ENCODE measurements at regions not wholly inside any gene's neighbourhood (a gene's known extent, or its start where the extent isn't known, plus 50 kb on each side); places are given as distances from the start of the nearest gene placed in this dataset.
"Not testable (repeated sequence)": the region's sequence is repeated elsewhere in the genome, so short reads cannot be mapped to it uniquely, and the experiment has no call there.

- no peak for TF ChIP-seq CTCF (IDR thresholded peaks at IDR 0.05; ENCODE audit: low read depth, low read length)
- no peak for DNase-seq (ENCODE audit: extremely low read depth, low read depth)
Measured at GRCh38 chr7:96921771-96922170, 83.6 kb upstream of the DLX6 start.

- not testable (repeated sequence) for DNase-seq (ENCODE audit: extremely low read depth, low read depth)
Measured at GRCh38 chr7:96923345-96923744, 82.0 kb upstream of the DLX6 start.

DNA sequence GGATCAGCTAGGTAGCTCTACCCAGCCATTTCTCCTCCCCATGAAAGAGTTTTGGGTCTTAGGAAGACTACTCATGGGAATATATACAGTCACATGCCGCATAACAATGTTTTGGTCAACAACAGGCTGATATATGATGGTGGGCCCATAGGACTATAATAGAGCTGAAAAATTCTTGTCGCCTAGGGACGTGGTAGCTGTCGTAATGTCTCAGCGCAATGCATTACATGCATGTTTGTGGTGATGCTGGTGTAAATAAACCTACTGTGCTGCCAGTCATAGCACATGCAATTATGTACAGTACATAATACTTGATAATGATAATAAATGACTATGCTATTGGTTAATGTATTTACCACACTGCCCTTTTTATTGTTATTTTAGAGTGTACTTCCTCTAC lies 78.2 kb upstream of the DLX6 start:
- TF ChIP-seq CTCF (IDR thresholded peaks at IDR 0.05; ENCODE audit: low read depth, low read length), result no peak
- no peak for DNase-seq (ENCODE audit: extremely low read depth, low read depth)

- no peak for DNase-seq (ENCODE audit: extremely low read depth, low read depth)
Measured at GRCh38 chr7:96928965-96929364, 76.4 kb upstream of the DLX6 start.

GRCh38 chr7:96931891-96932290 lies 73.5 kb upstream of the DLX6 start:
- DNase-seq (ENCODE audit: extremely low read depth, low read depth), result no peak
- no peak for TF ChIP-seq CTCF (IDR thresholded peaks at IDR 0.05; ENCODE audit: low read depth, low read length)

More at GRCh38 chr7:96928965-96929364, 76.4 kb upstream of the DLX6 start:
- no peak for TF ChIP-seq CTCF (IDR thresholded peaks at IDR 0.05; ENCODE audit: low read depth, low read length)

- TF ChIP-seq CTCF (IDR thresholded peaks at IDR 0.05; ENCODE audit: low read depth, low read length), result no peak
- no peak for DNase-seq (ENCODE audit: extremely low read depth, low read depth)
Measured at GRCh38 chr7:96933067-96933645, 72.2 kb upstream of the DLX6 start.

GRCh38 chr7:96936621-96937020 lies 68.7 kb upstream of the DLX6 start:
- DNase-seq (ENCODE audit: extremely low read depth, low read depth), result no peak

More at GRCh38 chr7:96936621-96937020, 68.7 kb upstream of the DLX6 start:
- no peak for TF ChIP-seq CTCF (IDR thresholded peaks at IDR 0.05; ENCODE audit: low read depth, low read length)

Data from AG09319 (cell line).